ENCODE measurements at regions not wholly inside any gene's neighbourhood (a gene's known extent, or its start where the extent isn't known, plus 50 kb on each side); places are given as distances from the start of the nearest gene placed in this dataset.
A peak's percentile ranks its signal among the peaks of the same experiment; 100 is the strongest.

DNA sequence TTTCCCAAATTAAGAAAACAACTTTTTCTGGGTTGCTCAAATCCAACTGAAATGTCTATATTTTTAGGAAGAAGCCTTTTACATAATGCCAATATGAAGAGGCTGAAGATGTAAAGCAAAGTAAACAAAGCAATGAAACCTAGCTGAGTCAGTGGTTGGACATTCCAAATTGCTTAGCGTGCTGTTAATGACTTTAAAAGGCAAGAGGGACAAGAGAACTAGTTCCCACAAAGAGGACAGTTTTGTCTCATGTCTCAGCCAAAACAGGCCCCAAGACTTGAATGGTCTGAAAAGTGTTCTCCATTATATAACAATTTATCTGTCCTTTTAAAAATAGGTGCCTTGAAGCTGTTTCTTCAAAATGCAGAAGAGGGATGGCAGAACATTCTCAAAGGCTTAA is 407.0 kb downstream of the ENC1 start:
- TF ChIP-seq POLR2AphosphoS5 (IDR thresholded peaks at IDR 0.05; ENCODE audit: insufficient read depth, low read depth, low read length): no peak
- TF ChIP-seq, protein P1, sequence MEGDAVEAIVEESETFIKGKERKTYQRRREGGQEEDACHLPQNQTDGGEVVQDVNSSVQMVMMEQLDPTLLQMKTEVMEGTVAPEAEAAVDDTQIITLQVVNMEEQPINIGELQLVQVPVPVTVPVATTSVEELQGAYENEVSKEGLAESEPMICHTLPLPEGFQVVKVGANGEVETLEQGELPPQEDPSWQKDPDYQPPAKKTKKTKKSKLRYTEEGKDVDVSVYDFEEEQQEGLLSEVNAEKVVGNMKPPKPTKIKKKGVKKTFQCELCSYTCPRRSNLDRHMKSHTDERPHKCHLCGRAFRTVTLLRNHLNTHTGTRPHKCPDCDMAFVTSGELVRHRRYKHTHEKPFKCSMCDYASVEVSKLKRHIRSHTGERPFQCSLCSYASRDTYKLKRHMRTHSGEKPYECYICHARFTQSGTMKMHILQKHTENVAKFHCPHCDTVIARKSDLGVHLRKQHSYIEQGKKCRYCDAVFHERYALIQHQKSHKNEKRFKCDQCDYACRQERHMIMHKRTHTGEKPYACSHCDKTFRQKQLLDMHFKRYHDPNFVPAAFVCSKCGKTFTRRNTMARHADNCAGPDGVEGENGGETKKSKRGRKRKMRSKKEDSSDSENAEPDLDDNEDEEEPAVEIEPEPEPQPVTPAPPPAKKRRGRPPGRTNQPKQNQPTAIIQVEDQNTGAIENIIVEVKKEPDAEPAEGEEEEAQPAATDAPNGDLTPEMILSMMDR (IDR thresholded peaks at IDR 0.05; ENCODE audit: extremely low read depth in 1 of 2, insufficient read depth in 1 of 2, low read depth in 1 of 2, low read length in 2 of 2): no peak
- TF ChIP-seq POLR2A (IDR thresholded peaks at IDR 0.05; ENCODE audit: low read depth, low read length): no peak
- TF ChIP-seq, protein P2, sequence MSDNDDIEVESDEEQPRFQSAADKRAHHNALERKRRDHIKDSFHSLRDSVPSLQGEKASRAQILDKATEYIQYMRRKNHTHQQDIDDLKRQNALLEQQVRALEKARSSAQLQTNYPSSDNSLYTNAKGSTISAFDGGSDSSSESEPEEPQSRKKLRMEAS (IDR thresholded peaks at IDR 0.05; ENCODE audit: insufficient read depth, insufficient read length): no peak
- TF ChIP-seq EZH2 (IDR thresholded peaks at IDR 0.05; ENCODE audit: borderline replicate concordance, low read depth, low read length, severe bottlenecking): no peak
- no peak for TF ChIP-seq MYC (IDR thresholded peaks at IDR 0.05; ENCODE audit: low read depth, low read length)
- no peak for TF ChIP-seq GATA2 (IDR thresholded peaks at IDR 0.05; ENCODE audit: insufficient read depth, insufficient read length, low read depth, low read length)
- no peak for TF ChIP-seq JUN (IDR thresholded peaks at IDR 0.05; ENCODE audit: borderline replicate concordance, insufficient read depth, insufficient read length, low read depth)
- peak; percentile 49 for TF ChIP-seq FOS (IDR thresholded peaks at IDR 0.05; ENCODE audit: borderline replicate concordance, insufficient read depth, low read length)

Measured in endothelial cell of umbilical vein (primary cell).